ENCODE measurements at regions not wholly inside any gene's neighbourhood (a gene's known extent, or its start where the extent isn't known, plus 50 kb on each side); places are given as distances from the start of the nearest gene placed in this dataset.
"Not testable (repeated sequence)": the region's sequence is repeated elsewhere in the genome, so short reads cannot be mapped to it uniquely, and the experiment has no call there.

GRCh38 chr18:65610939-65611338 is 139.9 kb upstream of the CDH7 start:
- no peak overlapping the region for H3K27ac ChIP-seq (ENCODE audit: low read length)
- H3K36me3 ChIP-seq (ENCODE audit: control insufficient read depth in 1 of 2, insufficient read depth in 2 of 2, low read length in 2 of 2) = no peaks in the 10 kb centered on the region
- H3K27me3 ChIP-seq (ENCODE audit: low read depth, low read length) = no peaks in the 10 kb centered on the region
- no peaks in the 10 kb centered on the region for H3K9me3 ChIP-seq (ENCODE audit: control insufficient read depth in 1 of 2, low read length in 2 of 2)
- H3K4me3 ChIP-seq (ENCODE audit: low read depth in 1 of 2, low read length in 2 of 2) = no peak overlapping the region
- H3K4me1 ChIP-seq (ENCODE audit: control insufficient read depth in 1 of 2, insufficient read depth in 2 of 2, low read length in 2 of 2) = no peaks in the 10 kb centered on the region

- no peaks in the 10 kb centered on the region for H3K4me1 ChIP-seq (ENCODE audit: control insufficient read depth in 1 of 2, insufficient read depth in 2 of 2, low read length in 2 of 2)
- no peaks in the 10 kb centered on the region for H3K36me3 ChIP-seq (ENCODE audit: control insufficient read depth in 1 of 2, insufficient read depth in 2 of 2, low read length in 2 of 2)
- no peak overlapping the region for H3K4me3 ChIP-seq (ENCODE audit: low read depth in 1 of 2, low read length in 2 of 2)
- no peaks in the 10 kb centered on the region for H3K9me3 ChIP-seq (ENCODE audit: control insufficient read depth in 1 of 2, low read length in 2 of 2)
- H3K27ac ChIP-seq (ENCODE audit: low read length) = no peak overlapping the region
- no peaks in the 10 kb centered on the region for H3K27me3 ChIP-seq (ENCODE audit: low read depth, low read length)
Observed at GRCh38 chr18:65608471-65608870, 142.3 kb upstream of the CDH7 start.

GRCh38 chr18:65607161-65607560 is 143.7 kb upstream of the CDH7 start:
- no peaks in the 10 kb centered on the region for H3K36me3 ChIP-seq (ENCODE audit: control insufficient read depth in 1 of 2, insufficient read depth in 2 of 2, low read length in 2 of 2)
- H3K27me3 ChIP-seq (ENCODE audit: low read depth, low read length) = no peaks in the 10 kb centered on the region

GRCh38 chr18:65606551-65607130 is 144.2 kb upstream of the CDH7 start:
- H3K4me3 ChIP-seq (ENCODE audit: low read depth in 1 of 2, low read length in 2 of 2) = no peak overlapping the region
- H3K4me1 ChIP-seq (ENCODE audit: control insufficient read depth in 1 of 2, insufficient read depth in 2 of 2, low read length in 2 of 2) = no peaks in the 10 kb centered on the region
- H3K27ac ChIP-seq (ENCODE audit: low read length) = no peak overlapping the region

More at GRCh38 chr18:65607161-65607560, 143.7 kb upstream of the CDH7 start:
- H3K4me1 ChIP-seq (ENCODE audit: control insufficient read depth in 1 of 2, insufficient read depth in 2 of 2, low read length in 2 of 2) = no peaks in the 10 kb centered on the region
- no peak overlapping the region for H3K27ac ChIP-seq (ENCODE audit: low read length)
- no peak overlapping the region for H3K4me3 ChIP-seq (ENCODE audit: low read depth in 1 of 2, low read length in 2 of 2)
- H3K9me3 ChIP-seq (ENCODE audit: control insufficient read depth in 1 of 2, low read length in 2 of 2) = no peaks in the 10 kb centered on the region

GRCh38 chr18:65605352-65605751 is 145.5 kb upstream of the CDH7 start:
- not testable (repeated sequence) for H3K27ac ChIP-seq (ENCODE audit: low read length)

More at GRCh38 chr18:65606551-65607130, 144.2 kb upstream of the CDH7 start:
- Histone ChIP-seq H3K9me3 (ENCODE audit: control insufficient read depth in 1 of 2, low read length in 2 of 2) (no peaks in the 10 kb centered on the region), H3K36me3 (ENCODE audit: control insufficient read depth in 1 of 2, insufficient read depth in 2 of 2, low read length in 2 of 2) (no peaks in the 10 kb centered on the region), H3K27me3 (ENCODE audit: low read depth, low read length) (no peaks in the 10 kb centered on the region)

GRCh38 chr18:65601775-65602174 is 149.0 kb upstream of the CDH7 start:
- no peaks in the 10 kb centered on the region for H3K4me1 ChIP-seq (ENCODE audit: control insufficient read depth in 1 of 2, insufficient read depth in 2 of 2, low read length in 2 of 2)
- no peaks in the 10 kb centered on the region for H3K36me3 ChIP-seq (ENCODE audit: control insufficient read depth in 1 of 2, insufficient read depth in 2 of 2, low read length in 2 of 2)
- no peak overlapping the region for H3K27ac ChIP-seq (ENCODE audit: low read length)
- H3K4me3 ChIP-seq (ENCODE audit: low read depth in 1 of 2, low read length in 2 of 2) = no peak overlapping the region
- H3K27me3 ChIP-seq (ENCODE audit: low read depth, low read length) = no peaks in the 10 kb centered on the region
- H3K9me3 ChIP-seq (ENCODE audit: control insufficient read depth in 1 of 2, low read length in 2 of 2) = no peaks in the 10 kb centered on the region

More at GRCh38 chr18:65605352-65605751, 145.5 kb upstream of the CDH7 start:
- H3K36me3 ChIP-seq (ENCODE audit: control insufficient read depth in 1 of 2, insufficient read depth in 2 of 2, low read length in 2 of 2); H3K9me3 ChIP-seq (ENCODE audit: control insufficient read depth in 1 of 2, low read length in 2 of 2); H3K27me3 ChIP-seq (ENCODE audit: low read depth, low read length); H3K4me3 ChIP-seq (ENCODE audit: low read depth in 1 of 2, low read length in 2 of 2); H3K4me1 ChIP-seq (ENCODE audit: control insufficient read depth in 1 of 2, insufficient read depth in 2 of 2, low read length in 2 of 2): not testable (repeated sequence)

GRCh38 chr18:65592435-65592834 is 158.4 kb upstream of the CDH7 start:
- Histone ChIP-seq H3K36me3 (ENCODE audit: control insufficient read depth in 1 of 2, insufficient read depth in 2 of 2, low read length in 2 of 2) (no peaks in the 10 kb centered on the region), H3K4me1 (ENCODE audit: control insufficient read depth in 1 of 2, insufficient read depth in 2 of 2, low read length in 2 of 2) (no peaks in the 10 kb centered on the region), H3K27ac (ENCODE audit: low read length) (no peak overlapping the region), H3K4me3 (ENCODE audit: low read depth in 1 of 2, low read length in 2 of 2) (no peak overlapping the region), H3K9me3 (ENCODE audit: control insufficient read depth in 1 of 2, low read length in 2 of 2) (no peaks in the 10 kb centered on the region), H3K27me3 (ENCODE audit: low read depth, low read length) (no peaks in the 10 kb centered on the region)

GRCh38 chr18:65587491-65587890 is 163.3 kb upstream of the CDH7 start:
- Histone ChIP-seq H3K4me1 (ENCODE audit: control insufficient read depth in 1 of 2, insufficient read depth in 2 of 2, low read length in 2 of 2) (no peaks in the 10 kb centered on the region), H3K4me3 (ENCODE audit: low read depth in 1 of 2, low read length in 2 of 2) (no peak overlapping the region), H3K27ac (ENCODE audit: low read length) (no peak overlapping the region), H3K36me3 (ENCODE audit: control insufficient read depth in 1 of 2, insufficient read depth in 2 of 2, low read length in 2 of 2) (no peaks in the 10 kb centered on the region), H3K9me3 (ENCODE audit: control insufficient read depth in 1 of 2, low read length in 2 of 2) (no peaks in the 10 kb centered on the region), H3K27me3 (ENCODE audit: low read depth, low read length) (no peaks in the 10 kb centered on the region)

- not testable (repeated sequence) for H3K4me3 ChIP-seq (ENCODE audit: low read depth in 1 of 2, low read length in 2 of 2); H3K9me3 ChIP-seq (ENCODE audit: control insufficient read depth in 1 of 2, low read length in 2 of 2); H3K27me3 ChIP-seq (ENCODE audit: low read depth, low read length); H3K27ac ChIP-seq (ENCODE audit: low read length); H3K4me1 ChIP-seq (ENCODE audit: control insufficient read depth in 1 of 2, insufficient read depth in 2 of 2, low read length in 2 of 2); H3K36me3 ChIP-seq (ENCODE audit: control insufficient read depth in 1 of 2, insufficient read depth in 2 of 2, low read length in 2 of 2)
Observed at GRCh38 chr18:65582094-65582493, 168.7 kb upstream of the CDH7 start.

- H3K36me3 ChIP-seq (ENCODE audit: control insufficient read depth in 1 of 2, insufficient read depth in 2 of 2, low read length in 2 of 2) = no peaks in the 10 kb centered on the region
- H3K4me3 ChIP-seq (ENCODE audit: low read depth in 1 of 2, low read length in 2 of 2) = no peak overlapping the region
- no peaks in the 10 kb centered on the region for H3K4me1 ChIP-seq (ENCODE audit: control insufficient read depth in 1 of 2, insufficient read depth in 2 of 2, low read length in 2 of 2)
- H3K9me3 ChIP-seq (ENCODE audit: control insufficient read depth in 1 of 2, low read length in 2 of 2) = no peaks in the 10 kb centered on the region
- H3K27ac ChIP-seq (ENCODE audit: low read length) = no peak overlapping the region
- no peaks in the 10 kb centered on the region for H3K27me3 ChIP-seq (ENCODE audit: low read depth, low read length)
Observed at GRCh38 chr18:65568866-65569265, 181.9 kb upstream of the CDH7 start.

- no peak overlapping the region for H3K4me3 ChIP-seq (ENCODE audit: low read depth in 1 of 2, low read length in 2 of 2)
- no peaks in the 10 kb centered on the region for H3K27me3 ChIP-seq (ENCODE audit: low read depth, low read length)
- no peaks in the 10 kb centered on the region for H3K4me1 ChIP-seq (ENCODE audit: control insufficient read depth in 1 of 2, insufficient read depth in 2 of 2, low read length in 2 of 2)
- H3K27ac ChIP-seq (ENCODE audit: low read length) = no peak overlapping the region
- no peaks in the 10 kb centered on the region for H3K9me3 ChIP-seq (ENCODE audit: control insufficient read depth in 1 of 2, low read length in 2 of 2)
- no peaks in the 10 kb centered on the region for H3K36me3 ChIP-seq (ENCODE audit: control insufficient read depth in 1 of 2, insufficient read depth in 2 of 2, low read length in 2 of 2)
Observed at GRCh38 chr18:65567372-65567771, 183.4 kb upstream of the CDH7 start.

GRCh38 chr18:65548316-65548715 is 202.5 kb upstream of the CDH7 start:
- Histone ChIP-seq H3K27me3 (ENCODE audit: low read depth, low read length) (no peaks in the 10 kb centered on the region), H3K4me3 (ENCODE audit: low read depth in 1 of 2, low read length in 2 of 2) (no peak overlapping the region), H3K36me3 (ENCODE audit: control insufficient read depth in 1 of 2, insufficient read depth in 2 of 2, low read length in 2 of 2) (no peaks in the 10 kb centered on the region), H3K9me3 (ENCODE audit: control insufficient read depth in 1 of 2, low read length in 2 of 2) (no peaks in the 10 kb centered on the region), H3K27ac (ENCODE audit: low read length) (no peak overlapping the region), H3K4me1 (ENCODE audit: control insufficient read depth in 1 of 2, insufficient read depth in 2 of 2, low read length in 2 of 2) (no peaks in the 10 kb centered on the region)

Measured in muscle layer of duodenum (tissue), 2 donors.